ENCODE measurements at regions not wholly inside any gene's neighbourhood (a gene's known extent, or its start where the extent isn't known, plus 50 kb on each side); places are given as distances from the start of the nearest gene placed in this dataset.

- 72 to 84% methylated on average over 4 of the region's 4 CpGs for WGBS, 2 donors
- no peak for DNase-seq (ENCODE audit: low spot score in 2 of 2)
- intact Hi-C loops (cut with DNase I; ENCODE audit: low total_unique reads): no loop called here
- no peak for TF ChIP-seq POLR2A (IDR thresholded peaks at IDR 0.05)
- no peak overlapping the region for H3K4me3 ChIP-seq (ENCODE audit: low read depth, poor library complexity, severe bottlenecking)
These were observed 642.3 kb downstream of the PLOD2 start for GRCh38 chr3:145518639-145519038.

- WGBS, 2 donors: 72 to 73% methylated on average over 6 of the region's 6 CpGs
- no peak overlapping the region for H3K4me3 ChIP-seq (ENCODE audit: low read depth, poor library complexity, severe bottlenecking)
- intact Hi-C loops (cut with DNase I; ENCODE audit: low total_unique reads): no loop called here
- TF ChIP-seq CTCF (IDR thresholded peaks at IDR 0.05) (no peak), POLR2A (IDR thresholded peaks at IDR 0.05) (no peak)
- no peak for DNase-seq (ENCODE audit: low spot score in 2 of 2)
These were observed 641.5 kb downstream of the PLOD2 start for GRCh38 chr3:145519398-145520047.

GRCh38 chr3:145522179-145522578 lies 638.8 kb downstream of the PLOD2 start:
- no peak for DNase-seq (ENCODE audit: low spot score in 2 of 2)
- intact Hi-C loops (cut with DNase I; ENCODE audit: low total_unique reads): no loop called here
- no peak for TF ChIP-seq CTCF (IDR thresholded peaks at IDR 0.05)
- no peak overlapping the region for H3K4me3 ChIP-seq (ENCODE audit: low read depth, poor library complexity, severe bottlenecking)

GRCh38 chr3:145522893-145523651 lies 637.9 kb downstream of the PLOD2 start:
- TF ChIP-seq CTCF (IDR thresholded peaks at IDR 0.05) (no peak), POLR2A (IDR thresholded peaks at IDR 0.05) (no peak)
- intact Hi-C loops (cut with DNase I; ENCODE audit: low total_unique reads): no loop called here
- whole genome bisulfite sequencing, 2 donors: 77 to 88% methylated on average over 3 to 4 of the region's 4 CpGs
- no peak overlapping the region for H3K4me3 ChIP-seq (ENCODE audit: low read depth, poor library complexity, severe bottlenecking)
- no peak for DNase-seq (ENCODE audit: low spot score in 2 of 2)

- TF ChIP-seq CTCF (IDR thresholded peaks at IDR 0.05) (no peak), POLR2A (IDR thresholded peaks at IDR 0.05) (no peak)
- intact Hi-C loops (cut with DNase I; ENCODE audit: low total_unique reads): no loop called here
- WGBS, 2 donors: 64 to 67% methylated on average over 1 of the region's 1 CpG
- no peak for DNase-seq (ENCODE audit: low spot score in 2 of 2)
- no peak overlapping the region for H3K4me3 ChIP-seq (ENCODE audit: low read depth, poor library complexity, severe bottlenecking)
These were observed 629.4 kb downstream of the PLOD2 start for GRCh38 chr3:145531548-145531947.

- no peak for DNase-seq (ENCODE audit: low spot score in 2 of 2)
- 62 to 68% methylated on average over 1 of the region's 1 CpG for WGBS, 2 donors
- H3K4me3 ChIP-seq (ENCODE audit: low read depth, poor library complexity, severe bottlenecking): no peak overlapping the region
- intact Hi-C loops (cut with DNase I; ENCODE audit: low total_unique reads): no loop called here
- TF ChIP-seq POLR2A (IDR thresholded peaks at IDR 0.05) (no peak), CTCF (IDR thresholded peaks at IDR 0.05) (no peak)
These were observed 627.3 kb downstream of the PLOD2 start for GRCh38 chr3:145533696-145534095.

All from lower leg skin (tissue), 4 donors.